Calu3 (cell line): ENCODE measurements at regions not wholly inside any gene's neighbourhood (a gene's known extent, or its start where the extent isn't known, plus 50 kb on each side); places are given as distances from the start of the nearest gene placed in this dataset.

Source experiments
- BruUV-seq: library from RNA; stranded (reverse); fragments of 400-500 nt; replicated peaks from 2 replicates; lab custom pipeline; 2021; lab: Mats Ljungman, UMichigan
- CTCF ChIA-PET: fragments of 300-600 bp; sonication (Branson Sonifier 250); formaldehyde crosslinking; loops from one replicate; lab custom pipeline; 2022; ENCODE audit warnings: antibody characterized with exemption; lab: Charles Lee
- DNase-seq: peaks from one replicate; pipeline ENCODE4 v3.0.0; 2022
- H3K27ac Mint-ChIP-seq: one replicate; pipeline ENCODE4 v1.8.0; 2022; ENCODE audit warnings: mixed read lengths; ENCODE audit not compliant: unreplicated experiment
- H3K27me3 Mint-ChIP-seq: one replicate; pipeline ENCODE4 v1.8.0; 2022; ENCODE audit warnings: mixed read lengths; ENCODE audit not compliant: unreplicated experiment
- H3K36me3 Mint-ChIP-seq: one replicate; pipeline ENCODE4 v1.8.0; 2022; ENCODE audit warnings: mild to moderate bottlenecking, moderate library complexity, mixed read lengths; ENCODE audit not compliant: insufficient read depth, unreplicated experiment
- H3K4me1 Mint-ChIP-seq: one replicate; pipeline ENCODE4 v1.8.0; 2022; ENCODE audit warnings: mild to moderate bottlenecking, low read depth, mixed read lengths; ENCODE audit not compliant: unreplicated experiment
- H3K4me3 Mint-ChIP-seq: one replicate; pipeline ENCODE4 v1.8.0; 2022; ENCODE audit warnings: mild to moderate bottlenecking, low read depth, moderate library complexity, mixed read lengths; ENCODE audit not compliant: unreplicated experiment
- H3K9me3 Mint-ChIP-seq: one replicate; pipeline ENCODE4 v1.8.0; 2022; ENCODE audit warnings: low read depth, mixed read lengths; ENCODE audit not compliant: unreplicated experiment
- CTCF ChIP-seq: fragments of 200-600 bp; IDR thresholded peaks from one replicate; pipeline ENCODE4 v1.8.0; 2022; ENCODE audit warnings: antibody characterized with exemption; ENCODE audit not compliant: unreplicated experiment
- intact Hi-C: fragments of 100-400 bp; cut with micrococcal nuclease; formaldehyde crosslinking; loops from one replicate; pipeline ENCODE4 v1.10.0; 2022; ENCODE audit not compliant: unreplicated experiment

DNA sequence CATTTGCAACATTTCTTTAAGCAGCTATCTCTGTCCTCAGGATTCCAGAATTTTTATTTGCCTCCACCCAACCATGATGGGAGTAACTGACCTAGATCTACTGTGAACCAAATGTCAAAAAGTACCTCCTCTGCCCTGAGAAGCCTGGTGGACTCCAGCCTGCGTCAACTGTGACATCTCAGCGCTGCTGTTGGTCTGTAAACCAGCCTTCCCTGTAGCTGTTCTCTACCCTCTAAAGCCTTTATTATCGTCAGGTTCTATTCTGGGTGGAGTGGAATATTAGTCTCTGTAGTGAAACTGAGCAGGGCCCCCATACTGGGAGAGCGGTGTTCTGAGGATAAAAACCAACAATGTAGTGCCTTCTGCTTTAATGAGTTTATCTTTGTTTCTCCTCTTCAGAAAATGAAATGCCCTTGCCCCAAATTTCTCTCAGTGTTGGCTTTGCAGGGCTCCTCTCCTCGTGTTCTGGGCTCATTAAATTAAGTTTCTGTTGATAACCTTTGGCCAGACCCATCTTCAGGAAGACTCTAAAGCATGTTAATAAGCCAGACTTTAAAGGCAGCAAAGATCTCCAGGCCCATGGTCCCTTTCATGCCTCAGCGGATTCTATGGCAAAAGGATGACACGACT lies 223.1 kb upstream of the PLXNA2 start:
- intact Hi-C loops, result no loop called here
- Mint-ChIP-seq H3K9me3 (peaks cover 2% of the 10 kb centered on the region), H3K4me3 (no peak overlapping the region), H3K4me1 (no peaks in the 10 kb centered on the region), H3K27me3 (peaks cover 45% of the 10 kb centered on the region), H3K27ac (no peak overlapping the region), H3K36me3 (no peaks in the 10 kb centered on the region)
- TF ChIP-seq CTCF, result no peak
- CTCF ChIA-PET, result no interaction called here
- BruUV-seq, result no TSS peak
- DNase-seq, result no peak

DNA sequence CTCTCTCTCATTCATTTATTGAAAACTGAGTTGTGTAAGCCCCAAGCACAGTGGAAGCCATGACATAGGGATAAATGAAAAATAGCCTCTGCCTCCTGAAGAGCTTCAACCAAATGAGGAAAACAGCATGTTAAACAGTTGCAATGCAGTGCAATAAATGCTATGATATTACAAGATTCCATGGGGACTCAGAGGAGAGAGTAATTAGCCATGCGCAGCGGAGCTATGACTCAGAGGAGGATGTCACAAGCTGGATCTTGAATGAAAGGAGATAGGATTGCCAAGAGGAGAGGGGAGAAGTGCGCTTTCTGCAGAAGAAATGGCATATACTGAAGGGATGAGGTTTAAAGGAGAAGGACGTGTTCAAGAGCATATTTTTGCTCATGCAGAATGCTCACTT lies 231.3 kb upstream of the PLXNA2 start:
- peaks cover 60% of the 10 kb centered on the region for H3K27me3 Mint-ChIP-seq
- CTCF ChIA-PET, result no interaction called here
- no peak overlapping the region for H3K27ac Mint-ChIP-seq
- BruUV-seq, result no TSS peak
- H3K36me3 Mint-ChIP-seq, result no peaks in the 10 kb centered on the region
- TF ChIP-seq CTCF, result no peak
- no peak overlapping the region for H3K4me3 Mint-ChIP-seq
- intact Hi-C loops, result no loop called here
- DNase-seq, result no peak
- H3K9me3 Mint-ChIP-seq, result no peaks in the 10 kb centered on the region
- no peaks in the 10 kb centered on the region for H3K4me1 Mint-ChIP-seq

GRCh38 chr1:208475951-208476845 lies 232.0 kb upstream of the PLXNA2 start:
- H3K4me1 Mint-ChIP-seq, result no peaks in the 10 kb centered on the region
- CTCF ChIA-PET, result no interaction called here

GRCh38 chr1:208476846-208477170 lies 232.6 kb upstream of the PLXNA2 start:
- Mint-ChIP-seq H3K4me3 (no peak overlapping the region), H3K9me3 (no peaks in the 10 kb centered on the region), H3K36me3 (no peaks in the 10 kb centered on the region), H3K27ac (no peak overlapping the region), H3K27me3 (peaks cover 59% of the 10 kb centered on the region), H3K4me1 (no peaks in the 10 kb centered on the region)
- no TSS peak for BruUV-seq
- CTCF ChIA-PET, result no interaction called here
- no peak for TF ChIP-seq CTCF
- intact Hi-C loops, result no loop called here
- no peak for DNase-seq

More at GRCh38 chr1:208475951-208476845, 232.0 kb upstream of the PLXNA2 start:
- DNase-seq, result no peak
- Mint-ChIP-seq H3K27me3 (peaks cover 59% of the 10 kb centered on the region), H3K9me3 (no peaks in the 10 kb centered on the region), H3K27ac (no peak overlapping the region), H3K36me3 (no peaks in the 10 kb centered on the region), H3K4me3 (no peak overlapping the region)
- no peak for TF ChIP-seq CTCF
- no TSS peak for BruUV-seq
- intact Hi-C loops, result no loop called here
